ENCODE measurements at regions not wholly inside any gene's neighbourhood (a gene's known extent, or its start where the extent isn't known, plus 50 kb on each side); places are given as distances from the start of the nearest gene placed in this dataset.

GRCh38 chr2:147538088-147538487 lies 306.7 kb upstream of the ACVR2A start:
- no peak for TF ChIP-seq CTCF (IDR thresholded peaks at IDR 0.05)
- TF ChIP-seq POLR2A (IDR thresholded peaks at IDR 0.05), result no peak
- TF ChIP-seq EP300 (IDR thresholded peaks at IDR 0.05), result no peak
- H3K27ac ChIP-seq, result no peak overlapping the region
- no peaks in the 10 kb centered on the region for H3K4me1 ChIP-seq (ENCODE audit: insufficient read depth)
- no peaks in the 10 kb centered on the region for H3K36me3 ChIP-seq
- 35 to 55% (median 42%) methylated on average over 1 of the region's 1 CpG for WGBS, 3 donors
- DNase-seq, result no peak
- H3K27me3 ChIP-seq, result no peaks in the 10 kb centered on the region
- H3K9me3 ChIP-seq, result no peaks in the 10 kb centered on the region
- intact Hi-C loops (cut with DNase I), result no loop called here
- no peak overlapping the region for H3K4me3 ChIP-seq

GRCh38 chr2:147531269-147531668 lies 313.6 kb upstream of the ACVR2A start:
- 36 to 52% (median 44%) methylated on average over 3 of the region's 3 CpGs for WGBS, 3 donors
- H3K9me3 ChIP-seq, result no peaks in the 10 kb centered on the region
- H3K36me3 ChIP-seq, result no peaks in the 10 kb centered on the region
- no peaks in the 10 kb centered on the region for H3K4me1 ChIP-seq (ENCODE audit: insufficient read depth)
- no peak overlapping the region for H3K4me3 ChIP-seq
- H3K27me3 ChIP-seq, result no peaks in the 10 kb centered on the region
- no peak overlapping the region for H3K27ac ChIP-seq
- intact Hi-C loops (cut with DNase I), result no loop called here
- TF ChIP-seq EP300 (IDR thresholded peaks at IDR 0.05) (no peak), POLR2A (IDR thresholded peaks at IDR 0.05) (no peak), CTCF (IDR thresholded peaks at IDR 0.05) (no peak)
- no peak for DNase-seq

GRCh38 chr2:147530033-147530432 lies 314.8 kb upstream of the ACVR2A start:
- H3K27ac ChIP-seq, result no peak overlapping the region
- DNase-seq, result no peak

GRCh38 chr2:147525819-147526489 lies 318.9 kb upstream of the ACVR2A start:
- intact Hi-C loops (cut with DNase I), result no loop called here
- no peak for DNase-seq
- H3K9me3 ChIP-seq, result no peaks in the 10 kb centered on the region
- TF ChIP-seq EP300 (IDR thresholded peaks at IDR 0.05), result no peak
- no peak for TF ChIP-seq POLR2A (IDR thresholded peaks at IDR 0.05)
- TF ChIP-seq CTCF (IDR thresholded peaks at IDR 0.05), result no peak
- no peaks in the 10 kb centered on the region for H3K36me3 ChIP-seq
- no peak overlapping the region for H3K27ac ChIP-seq
- no peaks in the 10 kb centered on the region for H3K27me3 ChIP-seq
- 32 to 38% (median 32%) methylated on average over 3 of the region's 3 CpGs for WGBS, 3 donors
- no peaks in the 10 kb centered on the region for H3K4me1 ChIP-seq (ENCODE audit: insufficient read depth)
- H3K4me3 ChIP-seq, result no peak overlapping the region

More at GRCh38 chr2:147530033-147530432, 314.8 kb upstream of the ACVR2A start:
- Histone ChIP-seq H3K9me3 (no peaks in the 10 kb centered on the region), H3K27me3 (no peaks in the 10 kb centered on the region), H3K36me3 (no peaks in the 10 kb centered on the region), H3K4me3 (no peak overlapping the region), H3K4me1 (ENCODE audit: insufficient read depth) (no peaks in the 10 kb centered on the region)
- 70 to 71% (median 70%) methylated on average over 3 of the region's 3 CpGs for WGBS, 3 donors
- intact Hi-C loops (cut with DNase I), result no loop called here
- TF ChIP-seq EP300 (IDR thresholded peaks at IDR 0.05), result no peak
- no peak for TF ChIP-seq CTCF (IDR thresholded peaks at IDR 0.05)
- TF ChIP-seq POLR2A (IDR thresholded peaks at IDR 0.05), result no peak
